B cell (primary cell): ENCODE measurements at regions not wholly inside any gene's neighbourhood (a gene's known extent, or its start where the extent isn't known, plus 50 kb on each side); places are given as distances from the start of the nearest gene placed in this dataset.

Experiments used
- ATAC-seq: fragments of 200-7000 bp; cut with Tn5 transposase; one replicate; pipeline ENCODE4 v1.10.0; 2021; ENCODE audit warnings: low read depth, mild to moderate bottlenecking, moderate number of reproducible peaks, moderate library complexity
- CTCF ChIA-PET: fragments of 350-600 bp; sonication (Branson Sonifier 250); formaldehyde crosslinking; loops from one replicate; lab custom pipeline; 2021; ENCODE audit warnings: antibody characterized with exemption, inconsistent platforms; lab: Charles Lee
- POLR2A ChIA-PET: fragments of 350-600 bp; sonication (Branson Sonifier 250); formaldehyde crosslinking; loops from one replicate; lab custom pipeline; 2021; ENCODE audit warnings: antibody characterized with exemption; lab: Charles Lee
- DNase-seq: peaks from one replicate; pipeline ENCODE4 v3.0.0; 2013
- H2AFZ ChIP-seq: 2 replicates; pipeline ENCODE4 v1.6.1; 2012; ENCODE audit warnings: mild to moderate bottlenecking, low read depth, low read length; ENCODE audit not compliant: insufficient read depth, poor library complexity, severe bottlenecking
- H3K27ac ChIP-seq, 2 donors: 1 replicate in 1 of 2; 2 replicates in 1 of 2; pipeline ENCODE4 v1.5.1; 2012 to 2013; ENCODE audit warnings: low read length in 2 of 2, mild to moderate bottlenecking in 2 of 2, moderate library complexity in 1 of 2
- H3K27me3 ChIP-seq, 4 experiments: fragments of 200-600 bp in 1 of 4; sonication (generic) in 1 of 4; replicated peaks in 1 of 4; 1 replicate in 2 of 4; 2 replicates in 2 of 4; pipeline versions ENCODE4 v1.6.1 to v1.7.0; 2013 to 2016; ENCODE audit warnings: low read length in 3 of 4, mild to moderate bottlenecking in 2 of 4, mixed read lengths in 1 of 4, moderate library complexity in 1 of 4; ENCODE audit not compliant: insufficient read depth in 4 of 4, control insufficient read depth in 3 of 4; ENCODE audit errors: control extremely low read depth in 1 of 4
- H3K36me3 ChIP-seq, 2 experiments: replicated peaks in 1 of 2; 1 replicate in 1 of 2; 2 replicates in 1 of 2; pipeline versions ENCODE4 v1.6.1 to v1.7.1; 2013; ENCODE audit warnings: low read length in 1 of 2; ENCODE audit not compliant: insufficient read depth in 2 of 2, control insufficient read depth in 1 of 2; ENCODE audit errors: control extremely low read depth in 1 of 2, extremely low read depth in 1 of 2
- H3K4me1 ChIP-seq, 2 donors: fragments of 200-600 bp in 1 of 2; sonication (generic) in 1 of 2; 1 replicate in 1 of 2; 2 replicates in 1 of 2; pipeline versions ENCODE4 v1.5.1 to v1.6.1; 2013 to 2017; ENCODE audit warnings: low read length in 2 of 2; ENCODE audit not compliant: control insufficient read depth in 2 of 2, insufficient read depth in 2 of 2
- H3K4me2 ChIP-seq: replicated peaks from 2 replicates; pipeline ENCODE3; 2012; ENCODE audit warnings: mild to moderate bottlenecking, low read depth, low read length; ENCODE audit not compliant: poor library complexity, severe bottlenecking
- H3K4me3 ChIP-seq, 5 experiments: fragments of 200-600 bp in 1 of 5; sonication (generic) in 1 of 5; 1 replicate in 3 of 5; 2 replicates in 2 of 5; pipeline versions ENCODE4 v1.5.1 to v1.7.0; 2011 to 2016; ENCODE audit warnings: low read length in 4 of 5, mild to moderate bottlenecking in 4 of 5, low read depth in 2 of 5, control low read depth in 1 of 5, moderate library complexity in 1 of 5; ENCODE audit not compliant: insufficient read depth in 1 of 5; ENCODE audit errors: control extremely low read depth in 1 of 5, extremely low read depth in 1 of 5
- H3K79me2 ChIP-seq: fragments of 200-600 bp; sonication (generic); one replicate; pipeline ENCODE4 v1.6.0; 2016; ENCODE audit warnings: low read length; ENCODE audit not compliant: control insufficient read depth, insufficient read depth
- H3K9ac ChIP-seq: fragments of 200-600 bp; sonication (generic); 2 replicates; pipeline ENCODE4 v1.6.1; 2017; ENCODE audit warnings: mild to moderate bottlenecking, low read length, moderate library complexity
- H3K9me3 ChIP-seq, 3 donors: one replicate each; pipeline versions ENCODE4 v1.6.1 to v1.7.1; 2013; ENCODE audit warnings: low read length in 2 of 3; ENCODE audit not compliant: control insufficient read depth in 2 of 3, insufficient read depth in 1 of 3; ENCODE audit errors: control extremely low read depth in 1 of 3
- H4K20me1 ChIP-seq: 2 replicates; pipeline ENCODE4 v1.6.0; 2012; ENCODE audit warnings: mild to moderate bottlenecking, low read length; ENCODE audit not compliant: insufficient read depth, control insufficient read depth, poor library complexity, severe bottlenecking
- H3K27ac Mint-ChIP-seq: one replicate; pipeline ENCODE4 v1.8.0; 2021; ENCODE audit warnings: mixed read lengths
- H3K27me3 Mint-ChIP-seq: one replicate; pipeline ENCODE4 v1.8.0; 2021; ENCODE audit warnings: mixed read lengths
- H3K4me1 Mint-ChIP-seq: one replicate; pipeline ENCODE4 v1.8.0; 2021; ENCODE audit warnings: mixed read lengths
- H3K4me3 Mint-ChIP-seq: one replicate; pipeline ENCODE4 v1.8.0; 2021; ENCODE audit warnings: mixed read lengths
- H3K9me3 Mint-ChIP-seq: one replicate; pipeline ENCODE4 v1.8.0; 2022; ENCODE audit warnings: mixed read lengths; ENCODE audit not compliant: insufficient read depth
- EZH2 ChIP-seq: IDR thresholded peaks from 2 replicates; pipeline ENCODE4 v1.6.1; 2012; ENCODE audit warnings: borderline replicate concordance, low read depth, mild to moderate bottlenecking, moderate library complexity, low read length; ENCODE audit not compliant: insufficient read depth, poor library complexity, severe bottlenecking
- WGBS: methylation state at CpG from one replicate; pipeline ENCODE4 v1.1.5; 2013; ENCODE audit warnings: missing lambda C conversion rate; ENCODE audit not compliant: insufficient coverage; 5-methylcytosine and 5-hydroxymethylcytosine counted together
- intact Hi-C: fragments of 100-400 bp; cut with micrococcal nuclease; formaldehyde crosslinking; loops from one replicate; pipeline ENCODE4 v1.10.0; 2022
- TF ChIP-seq, protein P1 (sequence below): fragments of 200-600 bp; IDR thresholded peaks from one replicate; pipeline ENCODE4 v1.8.0; 2022; ENCODE audit warnings: antibody characterized with exemption, mild to moderate bottlenecking

DNA sequence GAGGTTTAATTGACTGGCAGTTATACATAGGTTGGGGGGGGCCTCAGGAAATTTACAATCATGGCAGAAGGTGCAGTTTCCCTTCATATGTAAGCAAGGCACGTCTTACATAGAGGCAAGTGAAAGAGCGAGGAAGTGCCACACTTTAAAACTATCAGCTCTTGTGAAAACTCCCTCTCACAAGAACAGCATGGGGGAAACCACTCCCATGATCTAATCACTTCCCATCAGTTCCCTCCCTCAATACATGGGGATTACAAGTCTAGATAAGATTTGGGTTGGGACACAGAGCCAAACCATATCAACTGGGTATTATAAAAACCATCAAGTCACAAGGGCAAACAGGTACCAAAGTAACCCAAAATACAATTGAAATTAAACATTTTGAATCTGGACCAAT lies 182.0 kb upstream of the FAT4 start:
- H3K4me3 Mint-ChIP-seq = no peak overlapping the region
- H3K27ac Mint-ChIP-seq = no peak overlapping the region
- TF ChIP-seq EZH2 = no peak
- TF ChIP-seq, protein P1, sequence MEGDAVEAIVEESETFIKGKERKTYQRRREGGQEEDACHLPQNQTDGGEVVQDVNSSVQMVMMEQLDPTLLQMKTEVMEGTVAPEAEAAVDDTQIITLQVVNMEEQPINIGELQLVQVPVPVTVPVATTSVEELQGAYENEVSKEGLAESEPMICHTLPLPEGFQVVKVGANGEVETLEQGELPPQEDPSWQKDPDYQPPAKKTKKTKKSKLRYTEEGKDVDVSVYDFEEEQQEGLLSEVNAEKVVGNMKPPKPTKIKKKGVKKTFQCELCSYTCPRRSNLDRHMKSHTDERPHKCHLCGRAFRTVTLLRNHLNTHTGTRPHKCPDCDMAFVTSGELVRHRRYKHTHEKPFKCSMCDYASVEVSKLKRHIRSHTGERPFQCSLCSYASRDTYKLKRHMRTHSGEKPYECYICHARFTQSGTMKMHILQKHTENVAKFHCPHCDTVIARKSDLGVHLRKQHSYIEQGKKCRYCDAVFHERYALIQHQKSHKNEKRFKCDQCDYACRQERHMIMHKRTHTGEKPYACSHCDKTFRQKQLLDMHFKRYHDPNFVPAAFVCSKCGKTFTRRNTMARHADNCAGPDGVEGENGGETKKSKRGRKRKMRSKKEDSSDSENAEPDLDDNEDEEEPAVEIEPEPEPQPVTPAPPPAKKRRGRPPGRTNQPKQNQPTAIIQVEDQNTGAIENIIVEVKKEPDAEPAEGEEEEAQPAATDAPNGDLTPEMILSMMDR = no peak
- ChIA-PET CTCF (no interaction called here), POLR2A (no interaction called here)
- H4K20me1 ChIP-seq = no peaks in the 10 kb centered on the region
- no peaks in the 10 kb centered on the region for H3K79me2 ChIP-seq
- DNase-seq = no peak
- H2AFZ ChIP-seq = no peak overlapping the region
- WGBS = no CpG with 5 or more reads among the region's 2 CpGs
- no peaks in the 10 kb centered on the region for H3K9me3 ChIP-seq
- no peaks in the 10 kb centered on the region for H3K27me3 ChIP-seq
- no peaks in the 10 kb centered on the region for H3K4me1 Mint-ChIP-seq
- no peak overlapping the region for H3K27ac ChIP-seq
- H3K4me1 ChIP-seq = no peaks in the 10 kb centered on the region
- no peak overlapping the region for H3K4me3 ChIP-seq
- H3K9ac ChIP-seq = no peak overlapping the region
- H3K9me3 Mint-ChIP-seq = no peaks in the 10 kb centered on the region
- intact Hi-C loops = no loop called here
- H3K27me3 Mint-ChIP-seq = no peaks in the 10 kb centered on the region
- H3K4me2 ChIP-seq = no peak overlapping the region
- H3K36me3 ChIP-seq = no peaks in the 10 kb centered on the region
- no peak for ATAC-seq

DNA sequence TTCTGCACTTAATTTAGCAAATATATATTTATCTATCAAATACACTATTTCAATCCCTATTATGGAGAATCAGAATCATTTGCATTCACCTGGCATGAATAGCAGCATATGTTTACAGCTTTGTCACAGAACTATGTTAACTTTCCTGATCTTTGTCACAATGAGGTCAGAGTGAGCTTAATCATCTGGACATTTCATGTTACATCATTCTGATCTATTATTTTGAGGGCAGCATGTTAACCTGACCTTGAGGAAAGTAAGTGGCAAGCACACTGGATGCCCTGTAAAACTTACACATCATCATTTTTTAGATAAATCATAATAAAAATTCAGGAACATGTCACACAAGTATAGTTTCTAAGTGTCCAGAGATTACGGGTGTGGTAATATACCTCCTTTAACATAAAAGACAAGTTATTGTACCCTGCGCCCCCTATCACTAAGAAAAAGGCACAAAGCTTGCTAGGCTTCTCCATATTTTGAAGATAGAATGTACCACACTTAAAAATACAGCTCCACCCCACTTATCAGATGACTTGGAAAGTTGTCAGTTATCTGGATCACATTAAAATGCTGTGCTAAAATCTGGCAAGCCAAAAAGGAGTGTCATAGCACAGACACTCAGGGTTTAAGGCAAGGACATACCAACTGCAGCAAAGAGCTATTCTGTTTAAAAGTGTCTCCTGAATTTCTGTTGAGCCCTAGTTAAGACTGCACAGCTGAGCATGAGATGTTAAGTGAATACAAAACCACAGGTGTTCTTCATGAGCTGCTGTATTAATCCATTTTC lies 182.7 kb upstream of the FAT4 start:
- no peaks in the 10 kb centered on the region for H3K9me3 ChIP-seq
- CTCF ChIA-PET = no interaction called here
- POLR2A ChIA-PET = no interaction called here

More for the DNA sequence above, 182.7 kb upstream of the FAT4 start:
- TF ChIP-seq, protein P1 = no peak
- TF ChIP-seq EZH2 = no peak
- no peaks in the 10 kb centered on the region for H3K36me3 ChIP-seq
- H2AFZ ChIP-seq = no peak overlapping the region
- no peak overlapping the region for H3K9ac ChIP-seq
- ATAC-seq (no peak), DNase-seq (no peak)
- Mint-ChIP-seq H3K4me3 (no peak overlapping the region), H3K27ac (no peak overlapping the region), H3K4me1 (no peaks in the 10 kb centered on the region), H3K27me3 (no peaks in the 10 kb centered on the region), H3K9me3 (no peaks in the 10 kb centered on the region)
- no peaks in the 10 kb centered on the region for H3K79me2 ChIP-seq
- no peaks in the 10 kb centered on the region for H3K27me3 ChIP-seq
- H3K4me2 ChIP-seq = no peak overlapping the region
- no peaks in the 10 kb centered on the region for H3K4me1 ChIP-seq
- no peak overlapping the region for H3K27ac ChIP-seq
- no CpG with 5 or more reads among the region's 2 CpGs for WGBS
- H4K20me1 ChIP-seq = no peaks in the 10 kb centered on the region
- intact Hi-C loops = no loop called here
- H3K4me3 ChIP-seq = no peak overlapping the region
